ENCODE measurements at regions not wholly inside any gene's neighbourhood (a gene's known extent, or its start where the extent isn't known, plus 50 kb on each side); places are given as distances from the start of the nearest gene placed in this dataset.

DNA sequence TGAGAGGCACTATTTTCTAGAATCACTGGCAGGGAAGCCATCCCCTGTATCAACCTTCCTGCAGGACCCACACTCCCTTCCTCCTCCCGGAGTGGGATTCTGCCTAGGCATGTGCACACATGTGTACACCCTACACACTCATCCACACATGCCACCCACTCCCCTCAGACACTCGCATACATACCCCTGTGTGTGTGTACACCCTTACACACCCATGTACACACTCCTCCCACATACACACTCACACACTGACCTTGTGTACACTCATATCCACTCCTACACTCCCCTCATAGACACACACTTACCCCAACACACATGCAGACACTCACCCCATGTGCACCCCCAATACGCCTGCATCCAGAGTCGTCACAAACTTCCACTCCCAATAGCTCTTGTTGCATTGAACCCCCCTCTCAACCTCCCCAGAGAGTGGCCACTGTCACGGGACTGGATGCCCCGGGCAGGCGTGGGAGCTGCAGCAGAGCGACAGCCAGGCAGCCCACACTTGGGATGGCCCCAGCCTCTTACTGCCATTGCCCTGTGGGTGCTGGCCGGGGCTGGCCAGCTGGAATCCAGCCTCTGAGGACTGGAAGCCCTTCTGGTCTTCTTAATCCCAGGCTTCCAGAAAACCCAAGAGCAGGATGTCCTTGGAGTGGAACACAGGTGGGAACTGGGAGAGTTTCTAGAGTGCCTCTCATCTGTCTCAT lies 251.0 kb downstream of the LOXHD1 start:
- POLR2A ChIA-PET: no interaction called here
- H3K27ac ChIP-seq (ENCODE audit: insufficient read depth, low read depth, low read length): no peak overlapping the region

DNA sequence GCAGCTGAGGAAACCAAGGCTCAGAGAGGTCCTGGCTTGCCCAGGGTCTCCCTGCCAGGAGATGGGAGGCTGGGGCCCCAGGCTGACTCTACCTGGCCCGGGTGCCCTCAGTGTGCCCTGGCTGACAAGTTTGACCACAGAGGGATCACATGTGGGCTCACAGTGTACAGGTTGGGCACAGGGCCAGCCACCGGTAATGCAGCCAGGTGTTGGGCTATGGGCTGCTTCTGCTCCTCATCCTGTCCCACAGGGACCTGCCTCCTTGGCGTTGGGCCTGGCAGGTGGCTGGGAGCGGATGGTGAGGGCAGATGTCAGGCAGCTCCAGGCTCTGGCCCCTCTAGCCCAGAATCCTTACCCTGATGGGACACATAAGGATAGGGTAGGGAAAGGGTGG lies 250.5 kb downstream of the LOXHD1 start:
- H3K9me3 ChIP-seq (replicated peaks; ENCODE audit: control insufficient read depth, insufficient read depth, low read length): no peaks in the 10 kb centered on the region
- H3K9ac ChIP-seq (replicated peaks; ENCODE audit: extremely low read depth, insufficient read depth, low read length): no peak overlapping the region
- H4K20me1 ChIP-seq (replicated peaks; ENCODE audit: control insufficient read depth, extremely low read depth, insufficient read depth, low read length): no peaks in the 10 kb centered on the region
- FAIRE-seq (no peak), DNase-seq (ENCODE audit: low read depth, low spot score) (no peak)
- dilution Hi-C loops (cut with MboI; ENCODE audit: extremely low pct_ligation_motif_present, low sequenced_read_pairs): no loop called here
- no peaks in the 10 kb centered on the region for H3K79me2 ChIP-seq (ENCODE audit: control insufficient read depth, insufficient read depth, low read length)
- no peak overlapping the region for H3K27ac ChIP-seq (ENCODE audit: insufficient read depth, low read depth, low read length)
- no peaks in the 10 kb centered on the region for H3K27me3 ChIP-seq (ENCODE audit: control insufficient read depth in 2 of 2, insufficient read depth in 2 of 2, low read length in 2 of 2)
- no peaks in the 10 kb centered on the region for H3K9me1 ChIP-seq (replicated peaks; ENCODE audit: control insufficient read depth, extremely low read depth, insufficient read depth, low read length)
- H3K4me1 ChIP-seq (ENCODE audit: control insufficient read depth, extremely low read depth, insufficient read depth, low read length): no peaks in the 10 kb centered on the region
- no peak overlapping the region for H3K4me3 ChIP-seq (replicated peaks in 1 of 3; ENCODE audit: insufficient read depth in 1 of 3, low read depth in 1 of 3, low read length in 3 of 3)
- intact Hi-C loops (cut with micrococcal nuclease): loop anchor here (5.0 kb wide), 1 partner anchor 251 kb away; the partner anchor contains the start of gene LOXHD1
- no peak overlapping the region for H2AFZ ChIP-seq (ENCODE audit: low read depth, low read length)
- TF ChIP-seq EZH2 (IDR thresholded peaks at IDR 0.05; ENCODE audit: borderline replicate concordance, low read depth, low read length, severe bottlenecking) (no peak), MYC (IDR thresholded peaks at IDR 0.05; ENCODE audit: low read depth, low read length) (no peak), POLR2A (IDR thresholded peaks at IDR 0.05; ENCODE audit: low read depth, low read length) (no peak)
- no peak overlapping the region for H3K4me2 ChIP-seq (ENCODE audit: insufficient read depth, low read length)
- CTCF ChIA-PET: no interaction called here
- H3K36me3 ChIP-seq (ENCODE audit: control insufficient read depth in 2 of 2, extremely low read depth in 1 of 2, insufficient read depth in 2 of 2, low read length in 2 of 2): no peaks in the 10 kb centered on the region
- BruUV-seq (replicated peaks): no TSS peak
- POLR2A ChIA-PET: no interaction called here

More for the DNA sequence above, 251.0 kb downstream of the LOXHD1 start:
- CTCF ChIA-PET: no interaction called here
- Histone ChIP-seq H3K79me2 (ENCODE audit: control insufficient read depth, insufficient read depth, low read length) (no peaks in the 10 kb centered on the region), H3K9me3 (replicated peaks; ENCODE audit: control insufficient read depth, insufficient read depth, low read length) (no peaks in the 10 kb centered on the region), H3K4me3 (replicated peaks in 1 of 3; ENCODE audit: insufficient read depth in 1 of 3, low read depth in 1 of 3, low read length in 3 of 3) (no peak overlapping the region), H4K20me1 (replicated peaks; ENCODE audit: control insufficient read depth, extremely low read depth, insufficient read depth, low read length) (no peaks in the 10 kb centered on the region), H3K9me1 (replicated peaks; ENCODE audit: control insufficient read depth, extremely low read depth, insufficient read depth, low read length) (no peaks in the 10 kb centered on the region), H3K27me3 (ENCODE audit: control insufficient read depth in 2 of 2, insufficient read depth in 2 of 2, low read length in 2 of 2) (no peaks in the 10 kb centered on the region), H3K4me2 (ENCODE audit: insufficient read depth, low read length) (no peak overlapping the region), H3K9ac (replicated peaks; ENCODE audit: extremely low read depth, insufficient read depth, low read length) (no peak overlapping the region), H2AFZ (ENCODE audit: low read depth, low read length) (no peak overlapping the region), H3K36me3 (ENCODE audit: control insufficient read depth in 2 of 2, extremely low read depth in 1 of 2, insufficient read depth in 2 of 2, low read length in 2 of 2) (no peaks in the 10 kb centered on the region), H3K4me1 (ENCODE audit: control insufficient read depth, extremely low read depth, insufficient read depth, low read length) (no peaks in the 10 kb centered on the region)
- DNase-seq (ENCODE audit: low read depth, low spot score) (no peak), FAIRE-seq (no peak)
- TF ChIP-seq GATA2 (IDR thresholded peaks at IDR 0.05; ENCODE audit: insufficient read depth, insufficient read length, low read depth, low read length) (no peak), FOS (IDR thresholded peaks at IDR 0.05; ENCODE audit: borderline replicate concordance, insufficient read depth, low read length) (no peak), MYC (IDR thresholded peaks at IDR 0.05; ENCODE audit: low read depth, low read length) (no peak), EZH2 (IDR thresholded peaks at IDR 0.05; ENCODE audit: borderline replicate concordance, low read depth, low read length, severe bottlenecking) (no peak), JUN (IDR thresholded peaks at IDR 0.05; ENCODE audit: borderline replicate concordance, insufficient read depth, insufficient read length, low read depth) (no peak)
- dilution Hi-C loops (cut with MboI; ENCODE audit: extremely low pct_ligation_motif_present, low sequenced_read_pairs) (no loop called here), intact Hi-C loops (cut with micrococcal nuclease) (loop anchor here (5.0 kb wide), 1 partner anchor 251 kb away; the partner anchor contains the start of gene LOXHD1)
- no TSS peak for BruUV-seq (replicated peaks)
